Astrocyte of the cerebellum (primary cell): ENCODE measurements at regions not wholly inside any gene's neighbourhood (a gene's known extent, or its start where the extent isn't known, plus 50 kb on each side); places are given as distances from the start of the nearest gene placed in this dataset.

Experiments
- DNase-seq: peaks from one replicate; pipeline ENCODE4 v3.0.0-alpha.2; 2011; ENCODE audit warnings: low read depth
- H3K4me3 ChIP-seq: 2 replicates; pipeline ENCODE4 v1.5.1; 2011; ENCODE audit warnings: mild to moderate bottlenecking, low read depth, low read length, moderate library complexity
- CTCF ChIP-seq: IDR thresholded peaks from 2 replicates; pipeline ENCODE4 v1.5.1; 2012; ENCODE audit warnings: low read length, low read depth, moderate library complexity, mild to moderate bottlenecking; ENCODE audit errors: missing control alignments
- in situ Hi-C: cut with HindIII; loops from 2 replicates; pipeline ENCODE4 v1.10.0; 2017; ENCODE audit warnings: low sequenced_read_pairs

GRCh38 chr15:69818529-69818928 lies 279.2 kb downstream of the TLE3 start:
- DNase-seq, result no peak
- no peak for TF ChIP-seq CTCF
- in situ Hi-C loops, result no loop called here
- H3K4me3 ChIP-seq, result no peak overlapping the region

GRCh38 chr15:69819371-69819770 lies 278.3 kb downstream of the TLE3 start:
- H3K4me3 ChIP-seq, result no peak overlapping the region
- in situ Hi-C loops, result no loop called here
- no peak for TF ChIP-seq CTCF
- no peak for DNase-seq

- peak; percentile 72 for DNase-seq
- H3K4me3 ChIP-seq, result no peak overlapping the region
- no peak for TF ChIP-seq CTCF
- in situ Hi-C loops, result no loop called here
Observed at GRCh38 chr15:69820819-69821218, 276.9 kb downstream of the TLE3 start.

- no peak for TF ChIP-seq CTCF
- in situ Hi-C loops, result no loop called here
- DNase-seq, result no peak
- H3K4me3 ChIP-seq, result no peak overlapping the region
Observed at GRCh38 chr15:69823223-69823907, 274.4 kb downstream of the TLE3 start.

- no peak overlapping the region for H3K4me3 ChIP-seq
- in situ Hi-C loops, result no loop called here
- no peak for TF ChIP-seq CTCF
- DNase-seq, result no peak
Observed at GRCh38 chr15:69824075-69824876, 273.4 kb downstream of the TLE3 start.

- H3K4me3 ChIP-seq, result no peak overlapping the region
- no peak for TF ChIP-seq CTCF
- DNase-seq, result no peak
- in situ Hi-C loops, result no loop called here
Observed at GRCh38 chr15:69824877-69825406, 272.8 kb downstream of the TLE3 start.
